HUES6 (cell line): ENCODE measurements at regions not wholly inside any gene's neighbourhood (a gene's known extent, or its start where the extent isn't known, plus 50 kb on each side); places are given as distances from the start of the nearest gene placed in this dataset.

Experiments used
- H3K27ac ChIP-seq: 2 replicates; pipeline ENCODE4 v1.7.0; 2013; ENCODE audit warnings: low read depth, mild to moderate bottlenecking, low read length, inconsistent platforms
- H3K27me3 ChIP-seq: 2 replicates; pipeline ENCODE4 v1.6.1; 2013; ENCODE audit warnings: low read length; ENCODE audit not compliant: control insufficient read depth, insufficient read depth
- H3K36me3 ChIP-seq: 2 replicates; pipeline ENCODE4 v1.6.1; 2013; ENCODE audit warnings: low read length; ENCODE audit not compliant: control insufficient read depth, insufficient read depth
- H3K4me1 ChIP-seq: 2 replicates; pipeline ENCODE4 v1.6.1; 2013; ENCODE audit warnings: low read length; ENCODE audit not compliant: control insufficient read depth, insufficient read depth
- H3K4me3 ChIP-seq: 2 replicates; pipeline ENCODE4 v1.5.1; 2013; ENCODE audit warnings: low read depth, low read length
- H3K9ac ChIP-seq: one replicate; pipeline ENCODE4 v1.6.1; 2013; ENCODE audit warnings: mild to moderate bottlenecking, low read length
- H3K9me3 ChIP-seq: 2 replicates; pipeline ENCODE4 v1.6.1; 2013; ENCODE audit warnings: low read depth, low read length; ENCODE audit not compliant: control insufficient read depth, insufficient read depth

DNA sequence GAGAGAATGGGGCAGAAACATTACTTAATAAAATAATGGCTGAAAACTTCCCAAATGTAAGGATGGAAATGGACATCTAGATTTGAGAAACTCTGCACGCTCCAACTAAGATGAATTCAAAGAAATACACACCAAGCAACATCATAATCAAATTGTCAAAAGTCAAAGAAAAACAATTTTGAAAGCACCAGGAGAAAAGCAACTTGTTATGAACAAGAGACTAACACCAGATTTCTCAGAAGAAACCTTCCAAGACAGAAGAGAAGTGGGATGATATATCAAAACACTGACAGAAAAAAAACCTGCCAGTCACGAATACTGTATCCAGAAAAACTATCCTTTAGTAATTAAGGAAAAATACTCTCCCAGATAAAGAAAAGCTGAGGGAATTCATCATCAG lies 208.6 kb upstream of the SAMSN1 start:
- Histone ChIP-seq H3K27me3 (no peaks in the 10 kb centered on the region), H3K9me3 (no peaks in the 10 kb centered on the region; the same call in 1 of the 2 replicates), H3K27ac (no peak overlapping the region), H3K9ac (no peak overlapping the region), H3K4me3 (no peak overlapping the region), H3K4me1 (no peaks in the 10 kb centered on the region), H3K36me3 (no peaks in the 10 kb centered on the region)

DNA sequence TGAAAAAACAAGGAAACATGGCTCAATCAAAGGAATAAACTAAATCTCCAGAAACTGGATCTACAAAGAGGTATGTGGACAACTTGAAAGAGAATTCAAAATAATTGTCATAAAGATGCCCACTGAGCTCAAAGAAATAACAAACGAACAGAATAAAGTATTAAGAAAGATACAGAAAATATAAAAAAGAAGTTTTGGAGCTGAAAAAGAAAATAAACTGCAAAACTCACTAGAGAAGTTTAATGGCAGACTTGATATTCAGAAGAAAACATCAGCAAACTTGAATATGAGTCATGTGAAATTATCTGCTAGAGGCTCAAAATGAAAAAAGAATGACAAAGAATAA lies 208.1 kb upstream of the SAMSN1 start:
- no peaks in the 10 kb centered on the region for H3K9me3 ChIP-seq
- no peaks in the 10 kb centered on the region for H3K4me1 ChIP-seq
- no peak overlapping the region for H3K4me3 ChIP-seq
- H3K27me3 ChIP-seq = no peaks in the 10 kb centered on the region
- no peak overlapping the region for H3K9ac ChIP-seq
- no peak overlapping the region for H3K27ac ChIP-seq
- no peaks in the 10 kb centered on the region for H3K36me3 ChIP-seq

DNA sequence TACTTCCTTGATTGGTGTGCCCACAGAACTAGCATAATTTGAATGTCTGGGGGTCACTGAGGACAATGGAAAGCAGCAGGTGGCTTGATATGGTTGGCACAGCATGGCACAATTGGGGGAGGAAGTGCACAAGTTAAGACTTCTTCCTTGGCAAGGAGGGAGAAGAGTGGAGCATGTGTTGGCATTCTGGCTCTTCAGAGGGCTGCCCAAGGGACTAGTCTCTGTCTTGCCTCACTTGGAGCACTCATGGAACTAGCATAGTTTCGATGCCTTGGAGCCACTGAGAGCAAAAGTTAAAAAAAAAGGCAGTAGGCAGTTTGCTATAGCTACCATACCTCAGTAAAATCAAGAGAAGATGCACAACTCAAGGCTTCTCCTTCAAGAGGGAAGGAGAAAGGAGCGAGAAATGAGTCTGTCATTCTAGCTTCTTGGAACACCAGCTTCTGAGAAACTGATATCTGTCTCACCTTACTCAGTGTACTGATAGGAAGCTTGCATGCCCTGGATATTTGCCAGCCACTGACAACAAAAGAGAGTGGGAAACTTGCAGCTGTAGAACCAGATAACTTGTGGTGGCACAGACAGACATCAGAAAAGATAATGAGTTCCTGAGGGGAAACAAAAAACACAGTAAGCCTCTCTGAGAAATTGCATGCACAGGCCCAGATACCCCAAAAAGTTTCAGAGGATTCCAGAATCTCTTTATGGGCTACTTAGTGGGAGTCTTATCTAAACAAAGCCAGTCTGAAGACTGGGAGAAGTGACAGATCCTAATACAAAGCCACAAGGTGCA lies 207.5 kb upstream of the SAMSN1 start:
- Histone ChIP-seq H3K36me3 (no peaks in the 10 kb centered on the region), H3K9me3 (no peaks in the 10 kb centered on the region), H3K9ac (no peak overlapping the region), H3K27ac (no peak overlapping the region), H3K4me3 (no peak overlapping the region), H3K27me3 (no peaks in the 10 kb centered on the region), H3K4me1 (no peaks in the 10 kb centered on the region)

DNA sequence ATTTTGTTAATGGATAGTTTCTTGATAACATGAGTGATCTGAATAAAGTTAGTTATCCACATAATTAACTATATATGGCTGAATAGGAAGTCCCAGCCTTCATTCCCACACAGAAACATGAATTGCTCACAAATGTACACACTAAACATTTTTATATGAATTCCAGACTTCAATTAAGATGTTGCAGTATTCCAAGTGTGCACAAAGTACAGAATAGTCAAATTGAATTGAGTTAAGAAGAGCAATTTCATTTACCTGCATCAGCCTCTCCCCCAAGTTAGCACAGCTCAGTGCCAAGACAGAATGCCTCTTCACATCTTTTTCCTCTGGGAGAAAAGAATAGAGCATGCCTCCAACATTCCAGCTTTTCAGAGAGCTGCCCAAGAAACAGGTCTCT lies 207.0 kb upstream of the SAMSN1 start:
- Histone ChIP-seq H3K27me3 (no peaks in the 10 kb centered on the region), H3K9ac (no peak overlapping the region), H3K9me3 (no peaks in the 10 kb centered on the region), H3K27ac (no peak overlapping the region), H3K4me3 (no peak overlapping the region), H3K36me3 (no peaks in the 10 kb centered on the region), H3K4me1 (no peaks in the 10 kb centered on the region)

DNA sequence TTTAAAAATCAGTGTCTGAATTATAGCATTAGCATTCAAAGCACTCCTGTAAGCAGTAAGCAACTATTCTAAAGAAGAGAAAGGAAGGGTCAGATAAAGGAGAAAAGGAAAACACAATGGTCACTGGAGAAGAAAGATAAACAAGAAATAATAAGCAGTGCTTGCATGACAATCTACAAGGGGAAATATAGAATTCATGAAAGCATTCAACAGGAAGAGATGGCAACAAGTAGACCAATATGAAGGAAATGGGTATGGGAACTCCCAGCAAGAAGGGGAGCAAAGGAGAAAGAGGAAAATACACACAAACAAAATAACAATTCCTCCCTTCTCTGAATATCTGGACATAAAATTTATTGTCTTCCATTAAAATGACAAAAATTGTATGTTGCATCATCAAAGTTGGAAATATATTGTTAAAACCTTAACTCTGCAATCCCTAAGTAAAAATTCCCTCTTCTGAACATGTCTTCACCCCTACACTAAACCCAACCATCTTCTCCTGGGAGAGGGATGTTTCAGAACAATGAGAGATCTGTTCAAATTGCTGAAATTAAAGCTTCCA lies 206.3 kb upstream of the SAMSN1 start:
- H3K4me3 ChIP-seq = no peak overlapping the region
- H3K9ac ChIP-seq = no peak overlapping the region
- H3K4me1 ChIP-seq = no peaks in the 10 kb centered on the region
- H3K27ac ChIP-seq = no peak overlapping the region
- H3K36me3 ChIP-seq = no peaks in the 10 kb centered on the region
- no peaks in the 10 kb centered on the region for H3K27me3 ChIP-seq
- H3K9me3 ChIP-seq = no peaks in the 10 kb centered on the region

DNA sequence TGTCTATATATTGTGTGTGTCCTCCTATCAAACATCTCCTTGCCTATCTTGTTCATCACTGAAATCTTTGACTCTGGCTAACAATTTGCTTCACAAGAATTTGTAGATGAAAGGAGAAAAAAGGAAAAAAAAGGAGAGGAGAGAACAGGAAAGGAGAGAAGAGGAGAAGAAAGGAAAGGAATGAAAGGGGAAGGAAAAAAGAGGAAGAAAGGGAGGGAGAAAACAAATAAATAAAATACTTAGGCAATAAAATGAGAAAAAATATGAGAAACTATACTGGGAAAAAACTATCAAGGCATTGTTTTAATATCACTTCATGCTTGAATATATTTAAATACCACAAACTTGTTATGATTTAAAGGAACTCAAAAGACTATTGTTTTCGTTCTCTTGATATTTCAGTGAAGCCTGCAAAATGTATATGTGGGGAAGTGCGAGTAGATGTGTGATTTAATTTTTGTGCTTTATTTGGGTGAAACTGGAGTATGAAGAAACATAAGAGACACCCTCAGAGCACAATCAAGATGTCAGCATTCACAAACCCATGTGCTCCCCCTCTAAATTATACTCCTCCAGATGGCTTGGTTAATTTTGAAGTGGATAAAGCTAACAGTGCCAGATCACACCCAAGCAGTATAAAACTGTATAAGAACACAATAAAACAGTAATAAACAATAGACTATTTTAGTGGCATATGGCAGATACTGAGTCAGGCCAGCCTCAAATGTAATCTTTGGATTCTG lies 205.7 kb upstream of the SAMSN1 start:
- no peaks in the 10 kb centered on the region for H3K36me3 ChIP-seq
- no peaks in the 10 kb centered on the region for H3K27me3 ChIP-seq
- no peak overlapping the region for H3K9ac ChIP-seq
- no peaks in the 10 kb centered on the region for H3K4me1 ChIP-seq
- no peaks in the 10 kb centered on the region for H3K9me3 ChIP-seq
- no peak overlapping the region for H3K4me3 ChIP-seq
- H3K27ac ChIP-seq = no peak overlapping the region

DNA sequence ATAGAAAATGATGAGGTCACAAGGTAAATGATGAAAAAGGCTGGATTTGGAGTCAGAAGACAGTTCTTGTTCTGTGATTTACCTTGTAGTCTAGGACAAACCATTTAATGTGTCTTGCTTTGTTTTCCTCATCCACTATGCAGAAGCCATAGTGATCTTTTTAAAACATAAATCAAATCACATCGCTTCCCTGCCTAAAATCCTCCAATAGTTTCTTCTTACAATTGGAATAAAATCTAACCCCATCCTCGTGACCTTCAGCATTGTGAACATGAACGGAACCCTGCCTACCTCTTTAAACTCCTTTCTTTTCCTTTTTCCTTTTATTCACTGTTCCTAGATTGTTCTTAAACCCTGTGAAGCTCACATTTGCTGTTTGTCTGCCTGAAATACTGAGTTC lies 204.9 kb upstream of the SAMSN1 start:
- H3K27ac ChIP-seq = no peak overlapping the region
- H3K9ac ChIP-seq = no peak overlapping the region
- no peaks in the 10 kb centered on the region for H3K27me3 ChIP-seq
- no peaks in the 10 kb centered on the region for H3K9me3 ChIP-seq
- H3K4me3 ChIP-seq = no peak overlapping the region
- H3K4me1 ChIP-seq = no peaks in the 10 kb centered on the region
- no peaks in the 10 kb centered on the region for H3K36me3 ChIP-seq

DNA sequence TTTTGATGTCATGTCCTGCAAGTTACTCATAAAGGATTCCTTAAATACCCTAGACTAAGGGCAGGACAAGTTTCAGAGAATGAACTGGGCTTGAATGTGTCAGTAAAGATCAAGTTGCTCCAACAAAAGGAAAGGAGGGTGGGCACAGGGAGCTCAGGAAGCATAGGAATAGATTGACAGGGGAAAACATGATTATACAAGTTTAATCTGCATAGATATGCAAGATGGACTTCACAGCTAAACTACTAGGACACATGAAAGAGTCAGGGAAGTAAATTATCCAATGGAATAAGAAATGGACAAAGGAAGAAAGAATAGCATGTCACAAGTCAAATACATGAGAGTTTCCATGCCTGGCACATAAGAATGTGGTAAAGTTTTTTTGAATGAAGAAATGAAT lies 203.9 kb upstream of the SAMSN1 start:
- H3K4me3 ChIP-seq = no peak overlapping the region
- H3K9me3 ChIP-seq = 0 out of 2 replicates have a peak, but pooled peaks cover 3% of the 10 kb centered on the region
- no peaks in the 10 kb centered on the region for H3K27me3 ChIP-seq
- H3K4me1 ChIP-seq = no peaks in the 10 kb centered on the region
- no peak overlapping the region for H3K9ac ChIP-seq
- no peaks in the 10 kb centered on the region for H3K36me3 ChIP-seq
- H3K27ac ChIP-seq = no peak overlapping the region

DNA sequence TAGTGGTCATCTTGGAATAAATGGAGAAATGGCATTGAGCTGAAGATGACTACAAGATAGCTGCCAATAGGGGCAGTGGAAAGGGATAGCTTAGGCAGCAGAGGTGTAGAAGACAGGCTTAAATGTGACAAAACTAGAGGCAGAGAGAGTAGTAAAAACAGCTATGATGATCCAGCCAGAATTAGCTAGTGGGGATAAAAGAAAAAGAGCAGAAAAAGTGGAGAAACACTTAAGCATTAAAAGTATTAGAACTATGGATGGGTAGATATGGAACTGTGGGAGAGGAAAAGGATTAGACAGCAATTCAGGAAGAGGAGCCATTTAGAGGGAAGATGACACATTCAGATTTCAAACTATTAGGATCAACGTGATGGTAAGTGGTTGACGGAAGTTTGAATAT lies 202.5 kb upstream of the SAMSN1 start:
- Histone ChIP-seq H3K9me3 (0 out of 2 replicates have a peak, but pooled peaks cover 8% of the 10 kb centered on the region), H3K4me1 (no peaks in the 10 kb centered on the region), H3K36me3 (no peaks in the 10 kb centered on the region), H3K27ac (no peak overlapping the region), H3K27me3 (no peaks in the 10 kb centered on the region), H3K9ac (no peak overlapping the region), H3K4me3 (no peak overlapping the region)

DNA sequence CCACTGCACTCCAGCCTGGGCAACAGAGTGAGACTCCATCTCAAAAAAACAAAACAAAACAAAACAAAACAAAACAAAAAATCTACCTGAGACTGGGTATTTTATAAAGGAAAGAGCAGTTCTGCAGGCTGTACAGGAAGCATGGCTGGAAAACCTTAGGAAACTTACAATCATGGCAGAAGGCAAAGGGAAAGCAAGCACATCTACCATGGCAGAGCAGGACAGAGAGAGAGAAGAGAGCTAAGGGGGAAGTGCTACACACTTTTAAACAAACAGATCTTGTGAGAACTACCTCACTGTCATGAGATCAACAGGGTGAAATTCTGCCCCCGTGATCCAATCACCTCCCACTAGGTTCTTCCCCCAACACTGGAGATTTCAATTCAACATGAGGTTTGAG lies 198.3 kb upstream of the SAMSN1 start:
- no peaks in the 10 kb centered on the region for H3K36me3 ChIP-seq
- no peak overlapping the region for H3K4me3 ChIP-seq
- no peaks in the 10 kb centered on the region for H3K27me3 ChIP-seq
- H3K9ac ChIP-seq = no peak overlapping the region
- H3K9me3 ChIP-seq = 0 out of 2 replicates have a peak, but pooled peaks cover 9% of the 10 kb centered on the region
- H3K4me1 ChIP-seq = no peaks in the 10 kb centered on the region
- no peak overlapping the region for H3K27ac ChIP-seq

DNA sequence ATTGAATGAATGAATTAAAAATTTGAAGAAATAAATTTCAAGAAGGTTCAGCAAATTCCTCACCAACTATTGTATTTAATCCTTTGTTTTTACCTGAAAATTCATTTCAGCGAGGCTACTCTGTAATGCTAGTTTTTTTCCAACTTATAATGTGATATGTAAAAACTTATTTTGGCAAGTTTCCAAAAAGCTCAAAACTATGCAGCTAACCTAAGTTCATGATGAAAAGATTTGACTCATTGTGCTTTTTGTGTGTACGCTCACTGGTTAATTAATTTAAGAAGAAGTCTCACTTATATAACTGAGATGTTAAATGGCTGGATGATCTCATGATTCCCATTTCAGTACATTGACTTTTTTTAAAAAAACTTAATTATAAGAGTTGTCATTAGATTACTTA lies 196.0 kb upstream of the SAMSN1 start:
- 0 out of 2 replicates have a peak, but pooled peaks cover 9% of the 10 kb centered on the region for H3K9me3 ChIP-seq
- no peak overlapping the region for H3K27ac ChIP-seq

More for the DNA sequence above, 196.0 kb upstream of the SAMSN1 start:
- Histone ChIP-seq H3K27me3 (no peaks in the 10 kb centered on the region), H3K4me3 (no peak overlapping the region), H3K36me3 (no peaks in the 10 kb centered on the region), H3K4me1 (no peaks in the 10 kb centered on the region), H3K9ac (no peak overlapping the region)
